Progenitor cell of endocrine pancreas (in vitro differentiated cells): ENCODE measurements at regions not wholly inside any gene's neighbourhood (a gene's known extent, or its start where the extent isn't known, plus 50 kb on each side); places are given as distances from the start of the nearest gene placed in this dataset.

Experiments used
- DNase-seq: peaks from one replicate; pipeline ENCODE4 v3.0.0; 2021; ENCODE audit warnings: low spot score; ENCODE audit not compliant: unreplicated experiment
- H3K27ac Mint-ChIP-seq: 2 replicates; pipeline ENCODE4 v1.8.0; 2021; ENCODE audit warnings: mild to moderate bottlenecking, moderate library complexity, mixed read lengths
- H3K27me3 Mint-ChIP-seq: 2 replicates; pipeline ENCODE4 v1.8.0; 2021; ENCODE audit warnings: mixed read lengths
- H3K36me3 Mint-ChIP-seq: 2 replicates; pipeline ENCODE4 v1.8.0; 2022; ENCODE audit warnings: mixed read lengths; ENCODE audit not compliant: insufficient read depth
- H3K4me1 Mint-ChIP-seq: 2 replicates; pipeline ENCODE4 v1.8.0; 2021; ENCODE audit warnings: low read depth, mixed read lengths
- H3K4me3 Mint-ChIP-seq: 2 replicates; pipeline ENCODE4 v1.8.0; 2021; ENCODE audit warnings: low read depth, mild to moderate bottlenecking, moderate library complexity, mixed read lengths
- H3K9me3 Mint-ChIP-seq: 2 replicates; pipeline ENCODE4 v1.8.0; 2021; ENCODE audit warnings: low read depth, mixed read lengths
- TF ChIP-seq, protein P1 (sequence below): fragments of 200-600 bp; sonication (generic); IDR thresholded peaks from one replicate; pipeline ENCODE4 v1.5.0; 2021; ENCODE audit warnings: antibody characterized with exemption, mild to moderate bottlenecking; ENCODE audit not compliant: unreplicated experiment

DNA sequence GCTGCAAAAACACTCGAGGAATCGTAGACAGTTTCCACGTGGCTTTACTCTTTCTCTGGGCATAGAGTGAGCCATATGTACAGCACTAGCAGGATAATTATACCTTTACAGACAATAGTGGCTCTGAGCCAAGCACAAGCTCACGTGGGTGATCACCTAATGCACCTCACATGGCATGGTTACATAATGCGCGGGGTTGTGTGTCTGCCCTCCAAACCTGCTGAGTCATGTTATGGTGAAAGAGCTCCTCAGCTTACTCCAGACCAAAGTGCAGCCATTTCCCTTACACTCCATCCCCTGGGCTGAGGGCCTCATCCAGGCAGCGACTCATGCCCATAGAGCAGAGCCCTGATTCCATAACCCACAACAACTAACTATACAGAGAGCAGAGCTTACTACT, 1458.4 kb upstream of the CADM2 start:
- DNase-seq: no peak
- peaks cover 2% of the 10 kb centered on the region for H3K9me3 Mint-ChIP-seq
- no peaks in the 10 kb centered on the region for H3K27me3 Mint-ChIP-seq
- H3K36me3 Mint-ChIP-seq: no peaks in the 10 kb centered on the region
- H3K4me1 Mint-ChIP-seq: no peaks in the 10 kb centered on the region
- no peak overlapping the region for H3K4me3 Mint-ChIP-seq
- no peak overlapping the region for H3K27ac Mint-ChIP-seq
- TF ChIP-seq, protein P1, sequence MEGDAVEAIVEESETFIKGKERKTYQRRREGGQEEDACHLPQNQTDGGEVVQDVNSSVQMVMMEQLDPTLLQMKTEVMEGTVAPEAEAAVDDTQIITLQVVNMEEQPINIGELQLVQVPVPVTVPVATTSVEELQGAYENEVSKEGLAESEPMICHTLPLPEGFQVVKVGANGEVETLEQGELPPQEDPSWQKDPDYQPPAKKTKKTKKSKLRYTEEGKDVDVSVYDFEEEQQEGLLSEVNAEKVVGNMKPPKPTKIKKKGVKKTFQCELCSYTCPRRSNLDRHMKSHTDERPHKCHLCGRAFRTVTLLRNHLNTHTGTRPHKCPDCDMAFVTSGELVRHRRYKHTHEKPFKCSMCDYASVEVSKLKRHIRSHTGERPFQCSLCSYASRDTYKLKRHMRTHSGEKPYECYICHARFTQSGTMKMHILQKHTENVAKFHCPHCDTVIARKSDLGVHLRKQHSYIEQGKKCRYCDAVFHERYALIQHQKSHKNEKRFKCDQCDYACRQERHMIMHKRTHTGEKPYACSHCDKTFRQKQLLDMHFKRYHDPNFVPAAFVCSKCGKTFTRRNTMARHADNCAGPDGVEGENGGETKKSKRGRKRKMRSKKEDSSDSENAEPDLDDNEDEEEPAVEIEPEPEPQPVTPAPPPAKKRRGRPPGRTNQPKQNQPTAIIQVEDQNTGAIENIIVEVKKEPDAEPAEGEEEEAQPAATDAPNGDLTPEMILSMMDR: no peak

DNA sequence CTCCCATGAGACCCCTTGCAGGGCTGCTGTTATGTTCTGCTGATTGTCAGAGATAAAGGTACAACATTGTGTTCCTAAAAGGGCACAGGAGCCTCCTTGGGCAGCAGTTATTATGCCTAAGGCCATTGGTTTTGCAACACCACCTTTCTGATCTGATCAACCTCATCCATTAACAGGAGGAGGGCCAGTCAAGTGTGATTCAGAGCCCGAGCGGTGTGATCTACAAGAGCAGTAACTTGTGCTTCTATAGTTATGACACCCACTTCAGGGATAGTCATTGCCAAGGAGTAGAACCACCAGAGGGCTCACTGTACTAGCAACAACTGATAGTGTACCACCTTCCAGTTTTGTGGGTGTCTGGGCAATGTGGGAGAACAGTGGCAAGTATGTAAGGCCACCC, 1457.9 kb upstream of the CADM2 start:
- H3K27ac Mint-ChIP-seq: no peak overlapping the region
- no peaks in the 10 kb centered on the region for H3K36me3 Mint-ChIP-seq
- no peaks in the 10 kb centered on the region for H3K27me3 Mint-ChIP-seq
- no peak for DNase-seq
- TF ChIP-seq, protein P1: no peak
- no peaks in the 10 kb centered on the region for H3K4me1 Mint-ChIP-seq
- peaks cover 7% of the 10 kb centered on the region for H3K9me3 Mint-ChIP-seq
- H3K4me3 Mint-ChIP-seq: no peak overlapping the region

DNA sequence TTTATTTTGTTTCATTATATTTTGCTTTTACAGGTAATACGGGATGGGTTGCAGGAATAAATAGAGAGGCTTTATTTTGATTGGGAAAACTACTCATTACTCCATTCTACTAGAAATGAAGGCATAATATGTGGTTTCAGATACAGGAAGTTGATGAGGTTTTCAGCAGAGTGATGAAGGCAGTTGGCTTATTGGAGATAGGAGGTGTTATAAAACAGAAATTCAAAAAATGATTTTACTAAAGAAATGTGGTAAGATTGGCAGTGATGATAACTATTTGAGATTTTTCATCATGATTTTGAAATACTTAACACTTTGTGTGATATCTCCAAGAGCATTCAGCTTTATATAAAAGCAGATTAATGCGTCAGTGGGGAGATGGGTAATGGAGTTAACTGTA, 1445.7 kb upstream of the CADM2 start:
- Mint-ChIP-seq H3K27ac (no peak overlapping the region), H3K9me3 (no peaks in the 10 kb centered on the region), H3K4me1 (no peaks in the 10 kb centered on the region), H3K4me3 (no peak overlapping the region), H3K36me3 (no peaks in the 10 kb centered on the region), H3K27me3 (no peaks in the 10 kb centered on the region)
- no peak for DNase-seq
- TF ChIP-seq, protein P1: no peak

DNA sequence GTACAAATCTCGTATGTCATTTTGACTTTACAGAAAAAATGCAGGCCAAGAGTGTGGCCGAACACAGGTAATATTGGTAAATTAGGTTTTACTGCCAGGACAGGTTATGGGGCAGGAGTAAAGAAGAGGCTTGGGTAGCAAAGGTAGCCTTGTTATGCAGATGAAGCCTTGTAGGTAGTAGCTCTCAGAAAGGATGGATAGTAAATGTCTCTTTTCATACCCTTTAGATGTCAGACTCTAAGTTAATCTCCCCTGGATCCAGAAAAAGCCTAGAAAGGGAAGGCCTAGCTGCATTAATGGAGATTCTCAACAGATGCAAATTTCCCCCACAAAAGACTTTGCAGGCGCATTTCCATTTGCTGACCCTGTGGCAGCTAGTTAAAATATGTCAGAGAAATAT, 1445.1 kb upstream of the CADM2 start:
- H3K4me1 Mint-ChIP-seq: no peaks in the 10 kb centered on the region
- TF ChIP-seq, protein P1: no peak
- H3K9me3 Mint-ChIP-seq: no peaks in the 10 kb centered on the region
- no peaks in the 10 kb centered on the region for H3K36me3 Mint-ChIP-seq
- H3K4me3 Mint-ChIP-seq: no peak overlapping the region
- H3K27ac Mint-ChIP-seq: no peak overlapping the region
- H3K27me3 Mint-ChIP-seq: no peaks in the 10 kb centered on the region
- DNase-seq: no peak

DNA sequence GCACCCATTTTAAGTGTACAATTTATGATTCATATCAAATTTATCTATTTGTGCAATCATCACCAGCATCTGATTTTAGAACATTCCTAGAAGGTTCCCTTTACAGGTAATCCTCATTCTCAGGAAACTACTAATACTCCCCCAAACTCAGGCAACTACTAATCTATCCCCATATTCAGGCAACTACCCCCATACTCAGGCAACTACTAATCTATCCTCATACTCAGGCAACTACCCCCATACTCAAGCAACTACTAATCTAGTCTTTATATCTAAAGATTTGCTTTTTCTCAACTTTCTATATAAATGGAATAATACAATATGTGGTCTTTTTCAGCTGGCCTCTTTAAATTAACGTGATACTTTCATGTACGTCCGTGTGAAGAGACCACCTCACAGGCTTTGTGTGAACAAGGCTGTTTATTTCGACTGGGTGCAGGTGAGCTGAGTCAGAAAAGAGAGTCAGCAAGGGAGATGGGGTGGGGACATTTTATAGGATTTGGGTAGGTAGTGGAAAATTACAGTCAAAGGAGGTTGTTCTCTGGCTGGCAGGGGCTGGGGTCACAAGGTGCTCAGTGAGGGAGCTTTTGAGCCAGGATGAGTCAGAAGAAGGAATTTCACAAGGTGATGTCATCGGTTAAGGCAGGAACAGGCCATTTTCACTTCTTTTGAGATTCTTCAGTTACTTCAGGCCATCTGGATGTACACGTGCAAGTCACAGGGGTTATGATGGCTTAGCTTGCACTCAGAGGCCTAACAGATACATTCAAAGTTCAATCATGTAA, 1444.5 kb upstream of the CADM2 start:
- no peaks in the 10 kb centered on the region for H3K27me3 Mint-ChIP-seq
- no peak overlapping the region for H3K4me3 Mint-ChIP-seq
- no peaks in the 10 kb centered on the region for H3K36me3 Mint-ChIP-seq
- TF ChIP-seq, protein P1: no peak
- no peak for DNase-seq
- H3K27ac Mint-ChIP-seq: peak overlapping the region; percentile 38
- H3K9me3 Mint-ChIP-seq: no peaks in the 10 kb centered on the region
- no peaks in the 10 kb centered on the region for H3K4me1 Mint-ChIP-seq
